SW480 (cell line): ENCODE measurements at regions not wholly inside any gene's neighbourhood (a gene's known extent, or its start where the extent isn't known, plus 50 kb on each side); places are given as distances from the start of the nearest gene placed in this dataset.
"Not testable (repeated sequence)": the region's sequence is repeated elsewhere in the genome, so short reads cannot be mapped to it uniquely, and the experiment has no call there.

Experiments used
- DNase-seq: peaks from one replicate; pipeline ENCODE4 v3.0.0-alpha.2; 2016; ENCODE audit warnings: low spot score

DNA sequence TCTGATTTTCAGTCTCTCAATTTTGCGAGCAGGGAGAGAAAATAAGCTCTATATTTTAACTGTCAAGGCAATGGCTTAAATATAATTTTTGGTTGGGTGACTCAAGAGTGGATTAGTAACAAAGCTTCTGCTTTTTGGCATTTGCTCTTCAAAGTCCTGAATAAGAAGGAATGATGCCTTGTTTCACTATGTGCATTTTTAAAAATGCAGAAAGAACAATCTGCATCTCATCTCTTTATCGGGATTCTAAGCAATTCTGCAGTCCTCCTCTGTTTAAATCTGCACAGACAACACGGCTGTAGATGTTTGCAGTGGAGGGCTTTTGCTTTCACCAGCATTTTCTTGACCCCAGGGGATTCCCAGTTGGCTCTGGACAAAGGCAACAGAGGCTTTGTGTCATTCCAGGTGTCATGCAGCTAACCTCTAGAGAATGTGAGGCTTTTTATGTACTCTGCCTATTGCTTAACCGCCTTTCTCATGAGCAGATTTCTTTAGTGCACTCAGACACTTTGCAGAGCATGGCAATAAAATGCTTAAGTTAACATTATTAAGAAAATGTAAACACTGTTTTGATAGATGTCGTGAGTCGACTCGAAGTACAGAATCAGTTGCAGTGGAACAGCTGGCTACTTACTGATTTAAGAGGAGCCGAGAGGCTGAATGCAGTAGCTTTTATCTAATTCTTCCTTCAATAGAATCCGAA is 783.2 kb upstream of the NEGR1 start:
- DNase-seq: peak; percentile 1

GRCh38 chr1:73056826-73057225 is 774.5 kb upstream of the NEGR1 start:
- DNase-seq: no peak

DNA sequence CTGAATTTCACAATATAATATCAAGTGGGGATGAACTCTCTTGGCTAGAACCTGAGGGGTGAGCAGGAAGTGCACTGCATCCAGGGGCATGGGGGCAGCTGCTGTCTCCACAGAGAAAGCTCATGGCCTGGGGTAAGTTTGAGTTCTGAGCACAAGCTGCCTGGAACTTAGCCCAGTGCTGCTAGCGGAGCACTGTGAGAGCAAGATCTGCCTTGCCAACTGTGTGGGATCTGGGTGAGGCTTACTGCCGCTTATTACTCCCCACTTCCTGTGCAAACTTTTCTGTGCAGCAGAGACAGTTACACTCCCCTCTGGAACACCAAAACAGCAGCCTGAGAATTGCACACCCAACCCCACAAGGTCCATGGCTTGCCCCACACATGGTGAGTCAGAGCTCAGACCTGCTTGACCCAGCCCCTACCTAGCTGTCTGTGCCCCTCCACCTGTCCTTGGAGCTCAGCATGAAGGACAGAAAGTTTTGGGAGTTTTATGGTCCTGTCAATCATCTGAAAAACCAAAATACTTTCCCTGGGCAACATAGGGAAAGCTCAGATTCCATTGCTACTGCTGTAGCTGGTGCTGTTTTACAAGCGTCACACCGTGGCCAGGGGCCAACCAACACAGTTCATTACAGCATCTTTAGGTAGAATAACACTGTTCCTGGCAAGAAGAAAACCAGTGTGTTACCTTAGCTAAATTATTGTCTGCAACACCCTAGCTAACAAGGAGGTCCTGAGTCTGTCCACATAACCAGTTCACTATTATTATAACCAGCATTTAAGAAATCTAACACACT is 762.1 kb upstream of the NEGR1 start:
- no peak for DNase-seq

- DNase-seq: no peak
Observed at GRCh38 chr1:73042403-73042802, 760.1 kb upstream of the NEGR1 start.

GRCh38 chr1:73040811-73041210 is 758.5 kb upstream of the NEGR1 start:
- no peak for DNase-seq

DNA sequence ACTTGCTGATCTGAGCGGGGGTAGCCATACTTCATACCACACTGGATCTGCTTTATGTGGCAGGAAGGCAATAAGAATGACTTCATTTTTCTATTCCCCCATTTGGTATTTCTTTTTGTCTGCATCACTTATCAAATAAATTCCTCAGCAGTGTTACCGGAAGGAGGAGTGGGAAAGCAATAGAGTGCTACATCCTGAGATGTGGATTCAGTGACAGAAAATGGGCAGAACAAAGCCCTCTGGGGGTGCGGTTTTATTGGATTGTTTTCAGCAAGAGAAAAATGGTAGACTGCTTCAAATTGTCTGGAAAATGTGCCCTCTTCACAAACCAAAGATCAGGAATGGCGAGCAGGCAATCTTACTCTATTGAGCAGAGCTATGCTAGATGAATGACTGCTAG is 751.9 kb upstream of the NEGR1 start:
- DNase-seq: no peak

DNA sequence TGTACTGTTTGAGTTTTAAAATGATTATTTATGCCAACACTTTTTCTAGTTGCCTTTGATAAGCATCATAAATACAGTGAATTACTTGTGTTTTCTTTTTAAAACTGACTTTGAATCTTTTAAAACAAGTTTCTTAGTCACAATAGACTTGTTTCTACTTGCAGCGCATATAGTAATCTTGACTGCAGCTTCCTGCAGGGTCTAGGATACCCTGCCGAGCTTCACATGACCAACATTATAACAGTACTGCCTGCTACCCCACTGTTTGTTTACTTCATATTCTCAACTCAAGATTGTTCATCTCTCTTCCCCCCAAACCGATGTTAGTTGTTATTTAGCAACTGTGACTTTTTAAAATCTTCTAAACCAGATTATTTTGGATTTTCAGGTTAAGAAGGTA is 751.3 kb upstream of the NEGR1 start:
- DNase-seq: no peak

DNA sequence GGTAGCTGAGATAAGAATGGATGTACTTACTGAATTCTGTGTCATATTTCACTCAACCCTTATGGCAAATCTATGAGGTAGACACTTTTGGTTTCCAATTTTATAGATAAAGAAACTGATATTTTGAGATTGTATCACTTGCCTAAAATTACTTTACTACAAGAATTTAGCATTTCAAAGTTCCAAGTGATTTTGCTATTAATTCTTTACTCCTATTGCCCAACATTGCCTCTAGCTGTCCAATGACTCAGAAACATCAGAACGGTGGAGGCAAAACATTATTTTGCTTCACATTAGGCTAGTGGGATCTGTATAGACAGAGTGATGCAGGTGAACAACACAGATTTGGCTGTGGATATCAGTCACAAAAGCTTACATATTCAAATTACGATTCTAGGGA is 747.2 kb upstream of the NEGR1 start:
- no peak for DNase-seq

DNA sequence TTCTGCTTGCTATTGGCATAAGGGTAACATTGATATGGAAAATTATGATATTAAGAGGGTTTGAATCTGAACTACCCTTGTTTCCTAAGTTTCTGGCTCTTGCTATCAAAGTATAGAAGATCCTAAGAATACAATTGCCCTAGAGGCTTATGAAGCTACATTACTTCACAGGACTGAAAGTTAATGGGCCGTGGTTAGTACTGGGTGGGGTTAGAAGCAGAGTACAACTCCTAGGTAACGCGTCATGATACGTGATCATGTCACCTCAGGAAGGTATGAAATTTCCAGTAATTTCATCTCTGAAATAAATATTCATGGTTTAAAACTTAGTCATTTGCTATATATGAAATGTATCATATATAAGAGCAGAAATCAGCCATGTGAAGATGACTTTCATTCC is 743.8 kb upstream of the NEGR1 start:
- no peak for DNase-seq

DNA sequence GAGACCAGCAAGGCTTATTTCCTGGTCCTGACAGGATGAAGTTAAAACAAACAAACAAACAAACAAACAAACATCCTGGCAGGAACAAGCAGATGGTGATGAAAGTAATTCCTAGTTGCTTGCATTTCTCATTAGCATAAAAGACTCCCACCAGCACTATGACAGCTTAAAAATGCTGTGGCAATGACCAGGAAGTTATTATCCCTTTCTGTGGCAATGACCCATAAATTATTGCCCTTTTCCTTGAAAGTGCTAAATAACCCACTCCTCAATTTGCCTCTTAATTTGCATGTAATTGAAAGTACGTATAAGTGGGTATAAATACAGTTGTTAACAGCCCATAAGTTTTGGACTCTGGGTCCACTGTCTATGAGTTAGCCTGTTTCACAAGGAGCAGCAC is 727.6 kb upstream of the NEGR1 start:
- DNase-seq: no peak

DNA sequence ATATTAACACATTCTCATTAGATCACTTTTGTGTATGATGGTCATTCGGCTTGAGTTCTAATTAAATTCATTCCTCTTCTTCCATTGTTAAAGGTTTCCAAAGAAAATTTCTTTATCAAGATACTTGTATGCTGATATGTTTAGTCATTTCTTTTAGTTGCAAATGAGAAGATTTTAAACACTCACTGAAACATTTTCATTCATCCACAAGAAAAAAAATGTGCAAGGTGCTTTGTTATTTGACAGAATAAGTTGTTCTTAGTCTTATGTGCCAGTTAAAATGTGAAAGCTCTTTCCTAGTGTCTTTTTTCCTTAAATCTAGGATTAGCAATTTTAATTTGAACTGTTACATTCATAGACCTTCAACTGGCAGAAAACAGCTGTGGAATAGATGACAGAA is 727.0 kb upstream of the NEGR1 start:
- no peak for DNase-seq

- no peak for DNase-seq
Observed at GRCh38 chr1:72997624-72998023, 715.3 kb upstream of the NEGR1 start.

GRCh38 chr1:72997041-72997440 is 714.7 kb upstream of the NEGR1 start:
- DNase-seq: no peak

- not testable (repeated sequence) for DNase-seq
Observed at GRCh38 chr1:72987871-72988270, 705.5 kb upstream of the NEGR1 start.

DNA sequence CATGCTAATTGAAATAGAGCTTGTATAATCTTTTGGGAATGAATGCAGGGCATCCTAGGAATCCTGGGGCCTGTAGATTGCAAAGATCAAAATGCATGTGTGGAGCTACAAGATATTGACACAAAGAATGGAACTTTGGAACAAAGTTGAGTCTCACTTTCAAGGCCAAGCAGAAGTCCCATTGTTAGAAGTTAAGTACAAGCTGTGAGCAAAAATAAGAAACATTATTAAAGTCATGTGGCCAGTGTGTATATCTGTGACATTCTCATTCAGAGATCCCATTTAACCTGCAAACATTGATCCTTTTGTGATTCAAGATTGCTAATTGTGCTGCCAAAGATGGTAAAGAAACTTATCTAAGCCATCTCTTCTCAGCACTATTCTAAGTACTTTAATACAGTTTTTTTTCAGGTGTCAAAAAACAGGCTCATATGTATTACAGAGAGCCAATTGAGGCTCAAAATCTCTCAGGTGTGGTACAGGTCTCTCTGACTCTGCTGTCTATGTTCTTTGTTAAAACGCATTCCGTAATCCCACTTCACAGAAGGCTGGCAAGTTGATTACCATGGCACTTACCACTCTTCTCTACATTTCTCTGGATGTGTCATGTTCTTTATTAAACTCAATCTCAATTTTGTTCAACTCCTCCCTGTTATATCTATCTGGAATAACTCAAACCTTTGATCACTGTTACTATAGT is 704.4 kb upstream of the NEGR1 start:
- DNase-seq: no peak

GRCh38 chr1:72985024-72985423 is 702.7 kb upstream of the NEGR1 start:
- DNase-seq: not testable (repeated sequence)

- not testable (repeated sequence) for DNase-seq
Observed at GRCh38 chr1:72983011-72983410, 700.7 kb upstream of the NEGR1 start.

DNA sequence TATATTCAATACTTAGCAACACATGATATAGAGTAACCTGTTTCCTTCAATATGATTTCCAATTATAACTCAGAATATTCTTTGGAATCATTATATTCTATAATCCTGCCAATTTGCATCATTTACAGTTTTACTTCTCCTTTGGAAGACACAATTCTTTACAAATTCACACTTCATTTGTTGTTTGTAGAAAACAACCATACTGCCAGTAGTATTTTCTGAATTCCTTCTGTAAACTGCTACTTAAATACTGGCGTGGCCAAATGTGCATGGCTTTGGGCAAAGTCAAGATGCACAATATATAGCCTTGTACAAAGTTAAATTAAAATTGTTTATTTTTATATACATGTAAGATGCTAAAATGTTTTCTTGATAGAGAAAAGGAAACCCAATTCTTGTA is 687.1 kb upstream of the NEGR1 start:
- DNase-seq: no peak

DNA sequence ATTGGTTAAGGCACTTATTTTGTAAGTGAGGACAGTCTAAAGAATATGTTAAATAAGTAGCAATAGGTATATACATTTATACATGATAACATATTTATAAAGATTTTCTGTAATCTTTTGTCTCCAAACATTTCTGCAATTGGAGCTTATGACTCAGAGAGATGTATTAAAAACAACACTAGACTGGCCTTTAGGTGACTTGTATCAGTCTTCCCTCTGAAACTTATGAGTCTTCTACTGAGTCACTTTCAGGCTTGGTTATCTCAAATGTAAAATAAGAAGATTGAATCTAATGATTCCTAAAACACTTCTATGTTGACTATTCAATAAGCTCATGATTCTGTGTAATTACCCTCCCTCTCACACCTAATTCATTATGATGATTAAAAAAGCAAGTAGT is 672.6 kb upstream of the NEGR1 start:
- no peak for DNase-seq

DNA sequence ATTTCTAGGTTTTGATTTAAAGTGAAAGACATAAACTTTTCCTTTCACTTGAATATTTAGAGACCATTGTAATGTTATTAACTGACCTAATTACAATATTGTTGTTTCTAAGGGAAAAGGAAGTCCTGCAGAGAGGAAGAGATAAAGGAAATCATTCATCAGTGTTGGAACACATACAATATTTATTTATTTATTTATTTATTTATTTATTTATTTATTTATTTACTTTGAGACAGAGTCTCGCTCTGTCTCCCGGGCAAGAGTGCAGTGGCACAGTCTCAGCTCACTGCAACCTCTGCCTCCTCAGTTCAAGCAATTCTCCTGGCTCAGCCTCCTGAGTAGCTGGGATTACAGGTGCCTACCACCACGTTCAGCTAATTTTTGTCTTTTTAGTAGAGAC is 668.6 kb upstream of the NEGR1 start:
- not testable (repeated sequence) for DNase-seq

- no peak for DNase-seq
Observed at GRCh38 chr1:72946903-72947499, 664.7 kb upstream of the NEGR1 start.

DNA sequence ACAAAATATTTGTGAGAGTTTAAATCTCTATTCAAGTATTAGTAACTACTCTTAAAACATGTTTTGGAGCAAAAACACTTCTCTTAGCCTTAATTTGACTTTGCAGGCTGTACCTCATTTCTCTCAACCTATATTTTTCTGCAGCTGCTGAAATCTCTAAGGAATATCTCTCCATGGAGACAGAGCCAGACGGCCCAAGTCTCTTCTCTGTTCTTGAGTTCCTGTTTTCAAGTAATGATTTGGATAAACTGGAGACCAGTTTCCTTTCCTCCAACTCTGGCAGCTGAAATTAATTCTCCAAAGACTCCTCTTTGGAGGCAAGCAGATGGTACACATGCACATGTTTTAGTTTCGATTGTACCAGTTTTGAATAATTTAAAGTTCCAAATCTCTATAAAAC is 659.7 kb upstream of the NEGR1 start:
- no peak for DNase-seq

DNA sequence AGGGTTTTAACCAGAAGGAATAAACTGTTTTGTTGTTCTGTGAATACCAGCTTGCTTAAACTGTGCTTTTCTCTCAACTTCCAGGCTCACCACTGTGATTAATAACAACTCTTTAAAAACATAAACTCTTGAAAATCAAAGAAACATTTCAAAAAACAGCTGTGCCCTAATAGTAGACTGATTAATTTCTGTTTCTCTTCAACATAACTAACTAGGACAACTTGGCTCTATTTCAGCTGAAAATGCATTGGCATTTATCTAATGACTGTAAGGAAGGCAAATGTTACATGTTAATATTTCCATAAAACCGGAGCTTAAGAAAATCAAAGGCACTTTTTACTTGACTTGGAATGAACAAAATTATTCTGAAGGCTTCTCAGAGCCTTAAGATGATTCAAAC is 656.1 kb upstream of the NEGR1 start:
- no peak for DNase-seq
